NCI-H526 (cell line): ENCODE measurements at regions not wholly inside any gene's neighbourhood (a gene's known extent, or its start where the extent isn't known, plus 50 kb on each side); places are given as distances from the start of the nearest gene placed in this dataset.
A peak's percentile ranks its signal among the peaks of the same experiment; 100 is the strongest.

Experiments
- DNase-seq, 2 experiments: peaks; one replicate each; lab custom pipeline; 2025; lab: John Stamatoyannopoulos, UW

DNA sequence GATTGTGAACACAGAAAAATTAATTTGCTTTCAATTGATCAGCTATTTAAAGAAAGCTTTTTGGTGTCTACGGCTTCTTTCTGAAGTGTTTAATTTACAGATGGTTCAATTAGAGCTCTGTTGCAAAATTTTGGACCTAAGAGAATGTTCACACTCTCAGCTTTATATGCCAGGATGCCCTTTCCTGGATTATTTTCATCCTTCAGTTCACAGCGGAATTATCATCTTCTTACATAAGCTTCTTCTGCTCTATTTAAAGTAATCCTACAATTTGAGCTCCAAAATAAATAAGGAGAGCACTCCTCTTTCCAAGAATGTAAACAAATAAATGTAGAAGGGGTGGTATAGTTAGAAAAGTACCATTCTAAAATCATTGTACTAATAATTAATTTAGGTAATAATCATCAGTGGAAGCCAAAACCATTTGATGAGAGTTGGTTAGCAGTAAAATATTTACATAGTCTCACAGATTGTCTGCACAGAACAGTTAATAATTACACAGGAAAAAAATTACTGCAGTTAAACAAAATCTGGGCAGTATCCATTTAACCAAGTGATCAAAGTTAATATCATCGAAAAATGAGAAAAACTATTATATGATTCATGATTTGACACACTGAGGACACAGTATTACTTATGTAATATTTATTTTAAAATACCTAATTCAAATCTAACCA lies 298.0 kb upstream of the TMEM229A start:
- no peak for DNase-seq

DNA sequence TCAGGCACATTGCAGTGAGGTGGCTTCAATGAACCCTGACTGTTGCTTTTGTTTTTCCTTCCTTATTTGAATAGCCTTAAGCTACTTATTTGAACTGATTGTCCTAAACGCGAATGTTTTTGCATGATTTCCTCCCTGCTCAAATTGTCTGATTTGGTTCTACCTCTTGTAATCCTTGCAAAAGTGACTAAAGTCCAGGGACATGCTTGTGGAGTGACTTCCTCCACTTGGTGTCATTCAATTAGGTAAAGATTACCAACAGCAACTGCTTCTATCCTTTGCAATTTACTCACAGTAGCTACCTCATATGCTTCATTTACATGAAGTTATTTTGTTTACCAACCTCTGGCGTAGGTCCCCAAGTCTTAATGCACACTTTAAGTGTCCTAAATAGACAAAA lies 295.9 kb upstream of the TMEM229A start:
- DNase-seq, result peak in 1 of 2 experiments; percentile 29

DNA sequence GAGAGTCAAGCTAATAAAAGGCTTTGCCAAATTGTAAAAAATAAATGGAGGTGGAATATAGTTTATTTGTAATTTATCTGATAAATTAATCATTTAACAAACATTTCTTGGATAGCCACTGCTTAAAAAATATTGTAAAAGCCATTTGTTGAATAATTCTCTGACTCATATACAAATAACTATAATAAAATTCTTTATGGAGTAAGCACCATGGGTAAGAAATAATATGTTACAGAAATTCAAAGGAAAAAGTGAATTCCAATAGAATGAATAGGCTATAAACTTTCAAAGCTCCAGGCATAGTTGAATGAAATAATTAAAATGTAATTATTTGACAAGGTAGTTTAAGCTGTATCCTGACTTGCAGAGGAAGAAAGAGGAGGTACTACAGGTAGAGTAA lies 291.4 kb upstream of the TMEM229A start:
- no peak for DNase-seq

DNA sequence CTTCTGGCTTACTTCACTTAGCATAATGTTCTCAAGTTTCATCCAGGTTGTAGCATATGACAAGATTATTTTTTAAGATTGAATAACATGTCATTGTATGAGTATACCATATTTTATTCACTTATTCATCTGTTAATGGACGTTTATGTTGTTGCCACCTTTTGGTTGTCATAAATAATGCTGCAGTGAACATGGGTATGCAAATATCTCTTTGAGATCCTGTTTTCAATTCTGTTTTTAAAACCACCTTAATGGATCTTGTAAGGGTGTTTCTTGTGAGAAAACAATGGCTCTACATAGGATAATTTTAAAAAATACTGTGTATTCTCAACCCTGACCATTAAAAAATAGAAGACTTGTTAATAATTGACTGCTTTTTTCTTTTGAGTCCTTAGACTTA lies 290.7 kb upstream of the TMEM229A start:
- peak in 1 of 2 experiments; percentile 21 for DNase-seq

DNA sequence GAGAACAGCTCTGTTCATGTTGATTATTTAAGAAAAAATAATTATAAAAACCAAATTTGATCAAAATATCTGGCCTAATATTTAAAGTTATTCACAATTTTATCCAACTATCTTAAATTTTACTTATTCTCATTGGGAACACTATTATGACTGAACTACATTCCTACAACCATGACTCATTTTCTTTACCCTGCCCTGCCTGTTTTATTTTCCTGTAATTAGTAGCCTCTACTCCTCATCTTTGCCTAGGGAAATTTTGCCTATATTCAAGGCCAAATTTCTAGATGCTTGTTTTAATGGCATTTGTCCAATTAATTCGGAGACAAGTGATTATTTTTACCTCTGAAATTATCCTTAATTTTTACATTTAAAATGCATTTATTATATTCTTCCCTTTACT lies 289.7 kb upstream of the TMEM229A start:
- no peak for DNase-seq

DNA sequence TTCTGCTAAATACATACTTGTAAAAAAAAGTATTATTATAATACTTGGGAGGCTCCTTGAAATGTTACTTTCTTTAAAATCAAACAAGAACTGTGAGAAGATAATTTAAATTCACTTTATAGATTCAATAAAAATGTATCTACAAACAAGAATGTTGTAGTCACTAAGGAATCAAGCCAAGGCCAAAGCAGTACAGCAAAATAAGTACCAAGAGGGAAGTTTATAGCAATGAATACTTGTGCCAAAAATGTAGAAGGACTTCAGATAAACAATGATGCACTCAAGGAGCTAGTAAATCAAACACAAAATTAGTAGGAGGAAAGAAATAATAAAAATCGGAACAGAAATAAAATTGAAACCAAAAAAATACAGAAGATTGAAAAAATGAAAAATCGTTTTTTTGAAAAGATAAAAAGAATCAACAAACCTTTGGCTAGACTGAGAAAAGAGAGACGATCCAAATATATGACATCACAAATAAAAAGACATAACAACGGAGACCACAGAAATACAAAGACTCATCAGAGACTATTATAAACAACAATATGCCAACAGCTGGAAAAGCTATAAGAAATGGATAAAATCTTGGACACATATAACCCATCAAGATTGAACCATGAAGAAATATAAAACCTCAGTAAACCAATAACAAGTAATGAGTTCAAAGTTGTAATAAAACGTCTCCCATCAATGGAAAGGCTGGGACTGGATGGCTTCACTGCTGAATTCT lies 286.0 kb upstream of the TMEM229A start:
- no peak for DNase-seq

DNA sequence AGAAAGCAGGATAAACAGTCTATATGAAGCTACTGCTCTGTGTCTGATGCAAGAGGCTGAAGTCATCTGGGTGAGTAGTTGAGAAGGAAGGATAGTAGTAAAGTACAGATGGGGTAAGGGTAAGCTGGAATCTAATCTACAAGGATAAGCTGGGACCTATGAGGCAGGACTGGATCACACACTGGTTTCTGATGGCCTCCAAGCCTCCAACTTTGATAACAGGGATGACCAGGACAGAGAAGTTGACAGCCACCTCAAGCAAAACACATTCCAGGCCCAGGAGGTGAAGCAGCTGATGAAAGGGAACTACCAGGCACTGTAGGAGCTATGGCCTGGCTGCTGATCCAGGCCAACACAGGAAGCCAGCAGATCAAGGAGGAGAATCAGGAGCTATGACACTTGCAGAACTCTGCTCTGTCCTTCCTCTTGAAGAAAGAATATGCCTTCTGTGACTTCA lies 278.1 kb upstream of the TMEM229A start:
- DNase-seq, result no peak

DNA sequence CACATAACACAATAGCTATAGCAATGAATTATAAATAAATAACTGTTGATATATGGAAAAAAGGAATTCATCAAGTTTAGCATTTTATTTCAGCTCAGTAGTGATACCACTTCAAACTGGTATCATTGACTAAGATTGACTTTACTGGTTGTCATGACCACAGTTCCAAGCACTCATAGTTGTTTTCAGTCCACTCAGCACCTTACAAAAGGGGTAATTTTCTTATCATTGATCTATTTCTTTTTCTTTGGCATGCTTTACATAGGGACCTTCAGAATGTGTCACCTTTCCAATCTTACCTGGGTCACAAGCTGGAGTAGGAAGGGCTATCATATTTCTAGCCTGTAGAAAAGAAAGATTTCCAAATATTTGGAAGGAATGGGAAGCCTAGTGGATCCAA lies 275.5 kb upstream of the TMEM229A start:
- DNase-seq, result no peak

DNA sequence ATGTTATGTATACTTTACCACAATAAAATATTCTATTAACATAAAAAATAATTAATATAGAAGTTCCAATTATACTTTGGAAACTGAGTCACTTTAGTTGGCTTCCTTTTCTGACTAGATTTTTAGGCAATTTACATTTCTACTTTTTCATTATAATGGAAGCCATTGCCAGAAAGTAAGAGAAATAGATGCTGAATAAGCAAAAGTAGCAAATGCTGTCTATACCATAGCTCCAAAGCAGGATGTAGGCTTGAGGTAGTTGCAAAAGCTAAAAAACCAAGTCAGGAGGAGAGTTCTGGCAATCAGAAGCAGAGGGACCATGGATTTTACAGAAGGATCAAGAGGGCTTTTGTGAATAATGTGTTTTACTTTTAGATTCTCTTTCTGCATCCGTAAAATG lies 262.4 kb upstream of the TMEM229A start:
- DNase-seq, result no peak

DNA sequence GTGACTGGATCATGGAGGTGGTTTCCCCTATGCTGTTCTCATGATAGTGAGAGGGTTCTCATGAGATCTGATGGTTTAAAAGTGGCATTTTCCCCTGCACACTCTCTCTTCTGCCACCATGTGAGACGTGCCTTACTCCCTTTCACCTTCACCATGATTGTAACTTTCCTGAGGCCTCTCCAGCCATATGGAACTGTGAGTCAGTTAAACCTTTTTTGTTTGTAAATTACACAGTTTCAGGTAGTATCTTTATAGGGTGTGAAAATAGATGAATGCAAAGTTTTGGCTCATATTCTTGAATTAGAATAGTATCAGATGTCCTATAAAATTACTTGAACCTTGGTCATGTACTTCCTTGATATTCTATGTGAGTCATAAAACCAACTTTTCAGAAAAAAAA lies 252.1 kb upstream of the TMEM229A start:
- DNase-seq, result no peak

DNA sequence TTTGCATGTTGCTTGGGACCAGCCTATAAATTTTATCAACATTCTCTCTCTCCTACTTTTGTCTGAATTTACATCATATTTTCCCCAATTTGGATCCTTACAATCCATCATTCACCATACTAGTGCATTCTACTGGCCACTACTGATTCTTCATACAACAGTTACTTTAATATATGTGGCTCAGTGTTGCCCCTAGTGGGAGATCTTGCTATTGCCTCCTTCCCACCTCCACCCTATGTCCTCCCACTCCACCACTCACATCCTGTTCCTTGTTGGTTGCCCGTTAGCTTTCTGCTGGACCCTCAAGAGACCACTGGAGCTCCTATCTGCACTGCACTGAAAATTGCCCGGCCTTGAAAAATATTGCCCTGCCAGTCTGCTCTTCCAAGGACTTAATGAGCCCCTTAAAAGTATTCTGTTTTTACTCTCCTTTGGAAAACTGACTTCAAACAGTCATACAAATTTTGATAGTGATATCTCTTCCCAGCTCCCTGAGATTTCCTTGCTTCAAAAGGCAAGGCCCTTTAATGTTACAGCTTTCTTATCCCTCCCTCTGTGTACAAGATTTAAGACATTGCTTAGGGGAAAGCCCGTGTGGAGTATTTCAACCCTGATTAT lies 243.2 kb upstream of the TMEM229A start:
- peak; percentile 13 to 58 for DNase-seq

DNA sequence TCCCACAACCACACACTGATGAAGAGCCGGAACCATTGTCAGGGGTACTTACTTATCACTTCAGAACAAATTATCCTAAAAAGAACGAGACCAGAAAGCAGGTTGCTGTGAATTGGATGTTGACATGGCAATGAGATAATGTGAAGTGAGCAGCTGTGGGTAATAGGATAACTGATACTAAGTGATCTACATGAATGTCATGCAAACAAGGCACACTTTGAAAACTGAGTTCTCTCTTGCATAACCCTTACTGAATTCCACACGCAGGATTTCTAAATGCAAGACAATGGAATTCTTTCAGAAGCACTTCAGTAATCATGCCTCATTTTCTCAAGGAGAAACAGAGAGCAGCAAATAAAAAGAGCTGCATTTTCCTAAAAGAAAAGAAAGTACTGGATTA lies 242.5 kb upstream of the TMEM229A start:
- peak; percentile 12 to 43 for DNase-seq

DNA sequence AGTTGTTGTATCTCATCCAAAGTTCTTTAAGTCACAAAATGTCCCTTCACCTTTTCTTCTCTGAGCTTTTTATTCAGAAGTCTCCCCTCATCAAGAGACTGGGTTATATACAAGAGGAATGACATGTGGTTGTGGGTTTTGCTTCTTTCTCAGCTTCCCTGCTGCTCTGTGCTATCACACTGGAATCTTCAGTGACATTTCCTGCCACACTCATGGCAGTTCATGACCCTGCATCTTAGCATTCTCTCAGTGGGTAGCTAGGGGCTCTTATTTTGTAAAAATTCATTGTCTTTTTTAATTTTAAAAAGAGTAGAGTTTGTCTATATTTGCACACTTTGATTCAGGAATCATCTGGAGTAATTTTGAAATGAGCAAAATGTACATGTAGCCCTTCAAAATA lies 236.9 kb upstream of the TMEM229A start:
- no peak for DNase-seq

DNA sequence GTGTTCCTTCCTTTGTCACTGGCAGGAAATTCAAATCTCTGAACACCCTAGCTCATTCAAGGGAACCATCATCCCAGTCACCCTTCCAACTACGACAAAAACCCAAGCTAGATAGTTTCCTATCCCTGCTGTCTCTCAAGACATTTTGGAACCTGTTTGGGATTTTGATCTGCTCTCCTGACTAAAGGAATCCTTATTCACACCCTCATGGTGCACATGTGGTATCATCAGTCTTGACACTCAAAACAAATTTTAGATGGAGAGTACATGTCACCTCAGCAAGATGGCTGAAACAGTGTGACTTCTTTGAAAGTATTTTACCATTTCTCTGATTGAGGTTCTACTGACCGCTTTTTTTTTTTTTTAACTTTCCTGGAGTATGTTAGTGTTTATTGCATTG lies 234.3 kb upstream of the TMEM229A start:
- no peak for DNase-seq

DNA sequence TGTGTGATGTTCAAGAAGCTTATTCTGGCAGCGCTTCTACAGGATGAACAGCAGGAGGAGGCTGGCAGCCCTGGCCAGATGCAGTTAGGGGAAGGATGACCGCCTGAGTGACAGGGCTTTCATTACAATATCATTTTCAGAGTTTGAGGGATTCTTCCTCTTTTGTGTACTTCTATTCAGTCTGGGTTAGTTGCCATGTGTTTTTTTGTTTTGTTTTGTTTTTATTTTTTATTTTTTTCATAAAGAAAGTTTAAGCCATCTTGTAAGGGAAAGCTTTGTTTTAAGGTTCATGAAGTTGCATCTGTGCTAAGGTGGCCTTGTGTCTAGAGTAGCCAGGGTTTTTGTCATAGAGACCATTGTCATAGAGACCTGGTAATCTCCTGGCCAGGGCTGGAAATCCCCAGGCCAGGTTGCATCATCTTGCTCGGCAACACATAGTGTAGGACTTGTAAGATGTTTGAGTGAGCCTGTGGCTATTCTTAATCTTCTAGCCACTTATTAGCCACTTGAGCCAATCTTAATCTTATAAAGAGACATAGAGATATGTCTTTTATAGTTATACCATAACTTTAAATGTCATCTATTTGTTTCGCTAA lies 230.5 kb upstream of the TMEM229A start:
- no peak for DNase-seq

DNA sequence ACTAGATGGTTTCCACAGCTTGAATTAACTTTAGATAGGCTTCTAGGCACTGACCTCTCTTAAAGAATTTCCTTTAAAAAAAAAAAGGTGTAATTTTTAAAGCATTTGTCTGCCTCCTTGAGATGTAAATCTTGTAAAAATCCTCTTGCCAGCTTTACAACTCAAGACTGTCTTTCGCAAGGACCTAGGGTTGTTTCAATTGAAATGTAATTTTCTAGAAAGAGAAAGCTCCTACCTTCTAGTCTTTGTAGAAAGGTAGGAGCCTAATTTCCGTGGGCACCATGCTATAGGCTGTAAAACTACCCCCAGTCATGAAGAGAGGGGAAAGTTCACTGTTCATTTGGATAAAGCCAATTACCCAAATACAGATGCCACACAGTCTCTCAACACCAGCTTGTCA lies 228.8 kb upstream of the TMEM229A start:
- no peak for DNase-seq

DNA sequence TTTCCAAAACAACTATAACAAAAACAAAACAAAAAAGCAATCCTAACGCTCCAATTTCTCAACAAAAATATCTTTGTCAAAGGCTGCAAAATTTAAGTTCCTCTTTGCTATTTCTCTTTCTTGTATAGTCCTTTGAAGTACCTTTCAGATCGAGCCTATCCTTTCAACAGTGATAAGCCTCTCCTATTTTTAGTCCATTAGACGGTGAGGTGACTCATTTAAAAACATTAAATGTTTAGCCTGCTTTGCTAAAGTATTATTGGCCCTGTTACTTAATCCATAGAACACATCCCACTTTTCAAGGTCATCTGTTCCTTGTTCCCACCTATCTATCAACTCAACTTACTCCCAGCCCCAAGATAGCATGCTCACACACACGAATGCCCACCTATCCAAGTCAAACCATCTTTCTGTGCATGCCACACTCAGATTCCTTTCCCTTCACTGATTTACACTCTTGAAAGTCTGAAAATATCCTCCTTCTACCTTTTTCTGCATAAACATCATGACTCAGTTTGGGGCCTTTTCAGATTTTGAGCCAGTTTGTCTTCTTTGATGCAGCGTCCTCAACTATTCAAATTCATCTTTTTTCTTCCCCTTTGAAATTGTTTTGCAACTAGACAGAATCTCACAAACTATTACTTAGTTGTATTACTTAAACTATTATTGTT lies 224.9 kb upstream of the TMEM229A start:
- no peak for DNase-seq

DNA sequence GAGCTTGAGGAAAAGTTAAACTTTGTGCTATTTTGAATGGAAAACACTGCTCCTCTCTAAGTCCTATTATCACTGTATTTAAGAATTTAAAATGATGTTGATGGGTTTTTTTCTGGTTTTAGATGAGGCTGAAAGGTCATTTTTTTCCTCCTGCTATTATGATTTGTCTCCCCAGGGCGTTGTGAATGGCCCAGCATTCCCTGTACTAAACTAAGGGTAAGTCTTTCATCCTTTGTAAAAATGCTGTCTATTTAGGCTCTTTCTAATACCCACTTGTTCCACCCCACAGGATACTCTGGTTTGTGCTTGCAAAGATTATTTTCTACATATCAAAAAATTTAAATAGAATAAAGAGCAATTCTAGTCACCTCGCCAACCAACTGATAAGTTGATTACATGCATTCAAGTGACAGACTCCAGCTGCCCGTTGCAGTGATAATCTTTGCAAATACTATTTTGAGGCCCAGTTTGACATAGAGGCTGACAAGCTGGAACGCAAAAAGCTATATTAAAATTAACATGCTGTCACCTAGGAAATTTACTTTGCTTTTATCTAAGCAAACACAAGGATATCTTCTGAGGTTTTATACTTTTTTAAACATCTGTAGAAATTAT lies 222.3 kb upstream of the TMEM229A start:
- no peak for DNase-seq

DNA sequence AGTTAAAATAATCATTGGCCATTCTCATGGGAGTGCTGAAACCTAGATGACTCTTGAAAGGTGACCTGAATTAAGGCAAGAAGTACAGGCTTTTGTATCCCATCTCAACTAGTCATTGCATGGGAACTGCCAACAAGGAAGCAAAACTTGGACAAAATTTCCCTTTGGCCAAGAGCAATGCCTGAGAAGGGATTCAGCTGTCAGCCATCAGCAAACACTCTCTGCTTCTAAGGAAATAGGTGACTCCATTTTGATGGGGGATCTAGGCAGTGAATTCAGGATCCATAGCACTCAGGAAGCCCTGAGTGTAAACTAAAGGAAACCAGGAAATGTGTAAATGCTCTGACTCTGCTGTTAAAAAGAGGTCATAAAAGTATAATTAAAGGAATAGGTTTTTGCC lies 221.5 kb upstream of the TMEM229A start:
- DNase-seq, result no peak

DNA sequence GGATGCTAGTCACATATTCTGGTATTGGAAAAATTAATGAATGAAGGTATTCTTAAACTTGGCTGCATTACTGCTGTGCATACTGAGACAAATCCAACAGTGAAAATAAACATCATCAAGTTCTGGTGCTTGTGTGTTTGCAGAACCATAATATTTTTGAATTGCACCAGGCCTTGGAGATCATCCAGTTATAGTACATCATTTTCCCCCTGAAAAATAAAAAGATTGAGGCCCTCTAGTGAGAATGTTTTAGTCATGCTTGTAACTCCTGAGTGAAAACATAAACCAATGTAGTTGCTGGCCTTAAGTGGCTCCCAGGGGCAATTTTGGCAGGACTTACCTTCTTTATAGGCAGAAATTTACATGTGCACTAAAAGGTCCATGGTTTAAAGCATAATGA lies 218.8 kb upstream of the TMEM229A start:
- DNase-seq, result no peak

DNA sequence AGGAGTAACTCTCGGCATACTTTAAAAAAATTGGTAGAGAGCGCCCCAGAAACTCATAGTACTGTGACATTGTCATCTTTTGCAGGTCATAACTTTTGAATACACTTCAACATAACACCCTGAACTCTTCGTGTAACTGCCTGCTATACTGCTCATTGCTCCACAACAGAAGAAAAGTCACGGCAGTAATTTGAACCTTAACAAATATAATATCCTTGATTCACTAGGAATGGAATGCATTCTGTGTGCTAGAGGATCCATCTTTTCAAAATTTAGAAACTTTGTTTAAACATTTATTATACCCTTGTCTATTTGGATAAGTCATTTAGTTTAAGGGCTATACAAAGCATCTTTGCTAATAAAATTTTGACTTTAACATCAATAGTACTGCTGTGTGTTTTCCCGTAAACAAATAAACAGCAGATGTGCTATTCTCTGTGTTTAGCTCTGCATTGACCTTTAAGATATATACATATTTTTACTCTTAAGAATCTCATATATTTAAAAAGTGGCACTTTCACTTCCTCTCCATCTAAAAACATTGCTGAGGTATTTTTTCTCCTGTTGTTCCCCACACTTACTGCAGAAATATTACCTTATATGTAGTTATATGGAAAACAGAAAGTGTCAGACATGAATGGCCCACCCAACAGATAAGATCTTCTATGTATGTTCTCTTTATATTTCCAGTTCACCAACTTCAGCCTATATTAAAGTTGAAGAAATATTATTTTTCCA lies 217.6 kb upstream of the TMEM229A start:
- DNase-seq, result no peak
